K562 (cell line): ENCODE measurements at regions not wholly inside any gene's neighbourhood (a gene's known extent, or its start where the extent isn't known, plus 50 kb on each side); places are given as distances from the start of the nearest gene placed in this dataset.

Experiments
- EHMT2 ChIP-seq: fragments of 450-650 bp; IDR thresholded peaks from 2 replicates; pipeline ENCODE4 v1.6.1; 2018; ENCODE audit warnings: antibody characterized with exemption
- IRF1 ChIP-seq: sonication (generic); formaldehyde crosslinking; IDR thresholded peaks from 2 replicates; pipeline ENCODE4 v1.8.0; 2022; ENCODE audit warnings: missing genetic modification reagents, mild to moderate bottlenecking, borderline replicate concordance
- MAFG ChIP-seq: fragments of 450-650 bp; conservative IDR thresholded peaks from 2 replicates; pipeline ENCODE4 v1.6.1; 2016; ENCODE audit warnings: missing genetic modification characterization, missing compliant biosample characterization
- MYNN ChIP-seq, 2 experiments: sonication (generic); formaldehyde crosslinking in 1 of 2; IDR thresholded peaks; 2 replicates each; pipeline versions ENCODE4 v1.5.0 to v1.6.1; 2016 to 2020; ENCODE audit warnings: antibody characterized with exemption in 1 of 2, missing genetic modification reagents in 1 of 2
- REST ChIP-seq, 2 experiments: fragments of 450-650 bp; formaldehyde crosslinking in 1 of 2; IDR thresholded peaks; 2 replicates each; pipeline versions ENCODE4 v1.4.0 to v1.6.1; 2014 to 2020; ENCODE audit warnings: mild to moderate bottlenecking in 2 of 2, borderline replicate concordance in 1 of 2, low read depth in 1 of 2
- SIN3B ChIP-seq: fragments of 450-650 bp; IDR thresholded peaks from 2 replicates; pipeline ENCODE4 v1.6.1; 2017; ENCODE audit warnings: low read depth, mild to moderate bottlenecking, moderate library complexity
- USF2 ChIP-seq: sonication (generic); formaldehyde crosslinking; IDR thresholded peaks from 2 replicates; pipeline ENCODE4 v1.5.0; 2020; ENCODE audit warnings: missing genetic modification reagents
- YBX1 ChIP-seq: fragments of 450-650 bp; IDR thresholded peaks from 2 replicates; pipeline ENCODE4 v1.7.1; 2016; ENCODE audit warnings: mild to moderate bottlenecking
- TF ChIP-seq, protein P1 (sequence below), 3 experiments: IDR thresholded peaks in 2 of 3; conservative IDR thresholded peaks in 1 of 3; 2 replicates each; pipeline ENCODE4 v1.5.1; 2011 to 2012; ENCODE audit warnings: low read length in 3 of 3, mild to moderate bottlenecking in 3 of 3, control low read depth in 2 of 3, improper control_type of control experiment in 1 of 3, inconsistent platforms in 1 of 3, low read depth in 1 of 3, mixed read lengths in 1 of 3, moderate library complexity in 1 of 3; ENCODE audit not compliant: insufficient read depth in 2 of 3
- TF ChIP-seq, protein P2 (sequence below): fragments of 200-800 bp; sonication (Bioruptor generic); IDR thresholded peaks from 2 replicates; pipeline ENCODE4 v1.6.1; 2017; ENCODE audit warnings: missing genetic modification characterization, missing compliant biosample characterization

DNA sequence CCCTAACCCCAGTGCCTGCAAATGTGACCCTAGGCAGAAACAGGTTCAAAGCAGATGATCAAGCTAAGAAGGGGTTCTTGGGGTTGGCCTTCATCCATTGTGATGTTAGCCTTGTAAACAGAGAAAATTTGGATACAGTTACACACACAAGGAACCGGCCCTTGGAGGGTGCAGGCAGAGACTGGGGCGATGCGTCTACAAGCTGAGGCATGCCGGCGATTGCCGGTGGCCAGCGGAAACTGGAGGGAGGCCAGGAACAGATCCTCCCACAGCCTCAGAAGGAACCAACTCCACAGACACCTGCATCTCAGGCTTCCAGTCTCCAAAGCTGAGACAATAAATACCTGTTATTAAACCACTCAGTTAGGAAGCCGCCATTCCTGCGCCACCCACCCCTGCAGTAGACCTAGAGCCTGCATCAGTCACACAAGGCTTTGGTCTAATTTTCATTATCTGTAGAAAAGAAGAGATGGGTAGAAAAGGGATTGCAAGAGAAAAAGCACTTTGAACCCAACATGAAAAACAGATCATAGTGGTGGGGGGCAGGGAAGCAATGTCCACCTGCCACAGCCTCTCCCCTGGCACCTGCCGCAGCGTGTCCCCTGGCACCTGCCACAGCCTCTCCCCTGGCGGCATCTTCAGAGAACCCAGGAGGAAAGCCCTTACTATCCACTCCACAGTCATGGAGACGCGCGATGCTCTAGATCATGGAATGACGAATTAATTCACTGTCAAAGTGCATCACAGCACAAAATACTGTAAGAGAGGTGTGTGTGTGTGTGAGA is 119.7 kb upstream of the SOX1 start:
- TF ChIP-seq IRF1 (no peak), SIN3B (no peak), YBX1 (no peak), MYNN (IDR thresholded peaks at IDR 0.05) (no peak), MYNN (CRISPR knock-in tag; IDR thresholded peaks at IDR 0.05) (no peak), REST (IDR thresholded peaks at IDR 0.05; ENCODE audit: borderline replicate concordance) (no peak), REST (CRISPR knock-in tag; IDR thresholded peaks at IDR 0.05; ENCODE audit: low read depth) (no peak), EHMT2 (no peak), USF2 (CRISPR knock-in tag) (no peak), MAFG (tag) (no peak)
- TF ChIP-seq, protein P1, sequence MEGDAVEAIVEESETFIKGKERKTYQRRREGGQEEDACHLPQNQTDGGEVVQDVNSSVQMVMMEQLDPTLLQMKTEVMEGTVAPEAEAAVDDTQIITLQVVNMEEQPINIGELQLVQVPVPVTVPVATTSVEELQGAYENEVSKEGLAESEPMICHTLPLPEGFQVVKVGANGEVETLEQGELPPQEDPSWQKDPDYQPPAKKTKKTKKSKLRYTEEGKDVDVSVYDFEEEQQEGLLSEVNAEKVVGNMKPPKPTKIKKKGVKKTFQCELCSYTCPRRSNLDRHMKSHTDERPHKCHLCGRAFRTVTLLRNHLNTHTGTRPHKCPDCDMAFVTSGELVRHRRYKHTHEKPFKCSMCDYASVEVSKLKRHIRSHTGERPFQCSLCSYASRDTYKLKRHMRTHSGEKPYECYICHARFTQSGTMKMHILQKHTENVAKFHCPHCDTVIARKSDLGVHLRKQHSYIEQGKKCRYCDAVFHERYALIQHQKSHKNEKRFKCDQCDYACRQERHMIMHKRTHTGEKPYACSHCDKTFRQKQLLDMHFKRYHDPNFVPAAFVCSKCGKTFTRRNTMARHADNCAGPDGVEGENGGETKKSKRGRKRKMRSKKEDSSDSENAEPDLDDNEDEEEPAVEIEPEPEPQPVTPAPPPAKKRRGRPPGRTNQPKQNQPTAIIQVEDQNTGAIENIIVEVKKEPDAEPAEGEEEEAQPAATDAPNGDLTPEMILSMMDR (IDR thresholded peaks at IDR 0.05 in 2 of 3, conservative IDR thresholded peaks at IDR 0.05 in 1 of 3; ENCODE audit: insufficient read depth in 2 of 3, low read depth in 1 of 3, low read length in 3 of 3) = no peak
- TF ChIP-seq, protein P2, sequence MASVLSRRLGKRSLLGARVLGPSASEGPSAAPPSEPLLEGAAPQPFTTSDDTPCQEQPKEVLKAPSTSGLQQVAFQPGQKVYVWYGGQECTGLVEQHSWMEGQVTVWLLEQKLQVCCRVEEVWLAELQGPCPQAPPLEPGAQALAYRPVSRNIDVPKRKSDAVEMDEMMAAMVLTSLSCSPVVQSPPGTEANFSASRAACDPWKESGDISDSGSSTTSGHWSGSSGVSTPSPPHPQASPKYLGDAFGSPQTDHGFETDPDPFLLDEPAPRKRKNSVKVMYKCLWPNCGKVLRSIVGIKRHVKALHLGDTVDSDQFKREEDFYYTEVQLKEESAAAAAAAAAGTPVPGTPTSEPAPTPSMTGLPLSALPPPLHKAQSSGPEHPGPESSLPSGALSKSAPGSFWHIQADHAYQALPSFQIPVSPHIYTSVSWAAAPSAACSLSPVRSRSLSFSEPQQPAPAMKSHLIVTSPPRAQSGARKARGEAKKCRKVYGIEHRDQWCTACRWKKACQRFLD (CRISPR knock-in tag) = no peak
